SKM-1 (cell line): ENCODE measurements at regions not wholly inside any gene's neighbourhood (a gene's known extent, or its start where the extent isn't known, plus 50 kb on each side); places are given as distances from the start of the nearest gene placed in this dataset.

Experiments used
- DNase-seq: peaks from one replicate; lab custom pipeline; 2025; ENCODE audit not compliant: unreplicated experiment; lab: John Stamatoyannopoulos, UW

DNA sequence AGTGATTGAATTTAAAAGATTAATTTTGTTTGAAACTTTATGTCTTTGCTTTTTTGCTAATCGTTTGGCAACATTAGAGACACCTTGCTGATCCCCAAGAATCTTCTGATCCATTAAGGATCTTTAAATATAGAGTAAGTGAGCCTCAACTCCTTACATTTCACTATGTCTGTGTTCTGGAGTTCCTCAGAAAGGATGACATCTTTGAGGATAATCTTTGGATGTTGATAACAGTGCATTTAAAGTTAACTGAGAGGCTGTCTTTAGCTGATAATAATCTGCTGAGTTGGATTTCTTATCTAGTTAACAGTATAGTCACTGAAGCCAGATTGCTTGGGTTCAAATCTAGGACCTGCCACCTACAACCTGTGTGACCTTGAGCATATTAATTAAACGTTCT is 221.6 kb upstream of the EMCN start:
- no peak for DNase-seq

DNA sequence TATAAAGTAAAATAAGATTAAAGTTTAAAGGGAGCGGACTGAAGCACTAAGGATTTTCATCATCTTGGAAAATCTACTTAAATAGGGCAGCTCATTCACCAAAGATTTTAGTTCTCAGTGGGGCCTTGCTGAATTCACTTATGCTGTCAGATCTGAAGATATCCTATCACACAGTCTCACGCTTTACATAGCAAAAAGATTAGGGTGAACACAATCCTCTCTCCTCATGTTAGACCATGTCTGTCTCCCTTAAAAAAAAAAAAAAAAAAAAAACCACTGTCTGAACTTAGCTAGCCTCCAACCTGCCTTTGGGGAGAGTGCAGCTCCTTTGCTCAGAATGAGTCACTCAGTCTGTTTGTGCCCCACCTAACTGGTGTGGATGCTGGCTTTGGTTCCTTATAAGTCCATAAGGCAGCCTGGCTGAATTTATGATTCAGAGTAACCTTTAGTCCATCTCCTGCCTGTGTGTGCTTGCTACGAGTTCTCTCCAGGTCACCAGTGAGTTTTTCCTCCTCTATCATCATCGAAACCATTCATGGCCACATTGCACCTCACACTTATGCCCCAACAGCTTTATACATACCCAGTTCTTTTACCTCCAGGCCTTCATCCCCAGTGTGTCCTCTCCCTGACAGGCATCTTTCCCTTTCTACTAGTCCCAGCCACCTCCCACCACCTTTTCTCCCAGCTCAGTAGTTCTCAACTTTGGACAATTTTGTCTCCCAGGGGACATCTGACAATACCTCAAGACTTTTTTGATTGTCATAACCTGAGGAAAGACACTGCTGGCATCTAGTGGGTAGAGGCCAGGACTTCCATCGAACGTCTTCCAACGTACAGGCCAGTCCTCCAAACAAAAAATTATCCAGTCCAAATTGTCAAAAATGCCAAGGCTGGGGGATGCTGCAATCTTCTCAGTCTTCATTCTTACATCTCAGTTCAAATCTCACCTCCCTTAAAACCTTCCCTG is 220.7 kb upstream of the EMCN start:
- no peak for DNase-seq

DNA sequence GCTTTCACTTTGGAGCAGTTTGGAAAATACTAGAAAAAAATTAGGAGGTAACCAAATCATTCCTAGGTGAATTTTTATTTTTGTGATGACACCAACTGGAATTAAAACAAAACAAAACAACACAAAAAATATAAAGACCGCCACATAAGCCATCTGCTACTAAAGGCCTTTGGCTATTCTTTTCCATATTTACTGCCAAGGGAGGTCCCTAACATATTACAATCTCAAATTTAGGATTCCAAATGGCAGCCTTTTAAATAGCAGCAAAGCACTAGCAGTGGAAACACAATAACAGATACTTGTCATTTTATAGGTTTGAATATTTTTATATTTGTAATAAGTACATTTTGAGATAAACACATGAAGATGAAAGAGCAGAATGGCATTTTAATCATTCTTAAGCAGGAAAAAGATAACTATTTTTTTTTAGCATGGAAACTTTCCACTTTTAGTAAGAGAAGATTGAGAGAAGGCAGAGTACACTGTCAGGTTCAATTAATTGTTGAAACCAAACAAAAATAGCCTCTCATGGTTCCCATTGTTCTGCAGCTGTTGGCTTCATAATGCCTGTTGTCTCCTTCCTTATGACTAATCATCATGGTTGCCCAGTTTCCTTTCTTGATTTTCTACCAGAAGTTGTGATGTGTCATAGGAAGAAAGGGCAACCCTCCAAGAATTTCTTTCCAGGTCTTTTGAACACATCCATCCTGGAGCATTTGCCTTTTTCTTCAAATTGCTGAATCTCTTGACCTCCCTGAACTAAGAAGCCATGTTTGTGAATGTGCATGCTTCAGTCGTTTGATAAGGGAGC is 219.0 kb upstream of the EMCN start:
- no peak for DNase-seq

DNA sequence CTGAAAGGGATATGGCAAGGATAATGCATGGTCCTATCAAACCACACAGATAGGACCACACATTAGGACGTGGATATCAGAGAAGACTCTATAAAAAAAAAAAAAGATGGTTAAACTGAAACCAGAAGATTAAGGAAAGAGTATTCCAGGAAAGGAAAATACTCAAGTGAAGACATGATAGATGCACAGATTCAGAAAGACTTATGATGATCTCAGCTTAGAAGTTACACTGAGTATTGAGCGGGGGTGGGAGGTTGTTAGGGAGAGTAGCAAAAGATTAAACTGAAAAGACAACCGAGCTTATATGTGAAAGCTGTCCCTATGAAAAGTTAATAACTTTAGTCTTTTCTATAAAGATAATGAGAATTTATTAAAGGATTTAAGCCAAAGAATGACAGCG is 211.0 kb upstream of the EMCN start:
- DNase-seq = no peak

DNA sequence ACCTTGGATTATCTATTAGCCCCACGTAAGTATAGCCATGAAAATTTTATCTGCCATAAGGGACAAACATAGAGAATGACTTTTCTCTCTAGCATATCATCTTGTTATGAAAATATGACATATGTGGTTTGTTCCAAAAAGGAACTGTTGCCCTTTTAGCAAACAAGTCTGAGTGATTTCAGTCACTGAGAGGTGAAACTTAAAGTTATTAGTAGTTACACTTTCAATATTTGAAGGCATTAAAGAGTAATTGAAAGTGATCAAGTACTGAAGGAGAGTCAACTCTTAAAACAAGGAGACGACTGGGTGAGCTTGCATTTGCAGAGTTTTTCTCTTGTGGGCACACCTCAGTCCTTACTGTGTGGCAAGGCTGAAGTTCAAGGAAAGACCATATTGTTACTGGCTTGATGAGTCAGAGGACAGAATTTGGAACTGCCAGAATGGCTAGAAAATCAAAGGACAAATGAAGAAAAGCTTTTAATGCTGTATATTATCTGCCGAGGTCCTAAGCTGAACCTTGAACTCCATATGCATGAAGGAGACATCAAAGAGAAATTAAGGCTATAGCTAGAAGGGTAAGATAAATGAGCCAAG is 205.1 kb upstream of the EMCN start:
- DNase-seq = no peak

DNA sequence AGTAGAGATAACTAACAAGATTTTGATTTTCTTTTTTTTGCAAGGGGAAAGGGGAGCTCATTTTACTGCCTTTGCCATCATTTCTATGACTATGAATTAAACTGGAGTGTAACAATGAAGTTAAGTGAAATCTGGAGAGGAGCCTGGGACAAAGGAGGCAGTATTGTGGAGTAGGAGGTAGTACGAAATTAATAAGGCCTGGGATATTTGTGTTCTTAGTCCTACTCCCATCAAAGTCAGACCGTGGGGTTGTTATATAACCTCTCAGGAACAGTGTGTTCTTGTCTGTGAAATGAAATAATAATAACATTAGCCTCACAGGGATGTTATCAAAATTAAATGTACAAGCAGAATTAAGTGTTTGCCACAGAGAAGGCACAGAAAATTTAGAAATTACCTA is 204.3 kb upstream of the EMCN start:
- DNase-seq = no peak

DNA sequence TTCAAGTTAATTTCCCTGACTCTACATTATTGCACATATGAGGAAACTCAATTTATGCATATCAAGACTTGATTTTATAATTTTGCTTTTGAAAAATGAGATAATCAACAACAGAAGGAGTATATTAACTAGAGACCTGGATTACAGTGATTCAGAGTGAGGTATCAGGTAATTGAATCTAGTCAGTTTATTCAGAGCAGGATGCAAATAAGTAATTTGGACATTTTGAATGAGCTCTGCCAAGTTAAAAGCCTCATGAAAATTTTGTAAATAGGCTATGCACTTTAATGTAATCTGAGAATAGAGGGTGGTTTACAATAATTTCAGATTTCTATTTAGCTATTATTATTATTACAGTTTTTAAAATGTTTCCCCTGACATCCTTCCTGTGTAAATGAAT is 203.7 kb upstream of the EMCN start:
- DNase-seq = no peak

DNA sequence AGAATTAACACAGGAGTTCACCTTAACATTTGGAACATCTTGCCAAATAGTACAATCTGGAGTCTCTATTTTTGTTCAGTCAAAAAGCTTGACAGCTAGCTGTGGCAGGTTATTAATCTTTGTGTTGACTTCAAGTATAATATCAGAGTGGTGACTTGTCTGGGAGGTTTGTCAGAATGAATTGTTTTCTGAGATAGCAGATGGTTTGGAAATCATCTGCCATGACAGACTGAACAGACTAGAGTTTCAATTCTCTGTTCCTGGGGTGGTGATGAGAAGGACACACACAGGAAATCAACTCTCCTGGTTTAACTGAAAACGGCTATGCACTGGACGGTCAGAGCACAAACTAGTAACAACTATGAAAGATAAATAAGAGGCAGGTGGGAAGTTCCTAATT is 203.3 kb upstream of the EMCN start:
- DNase-seq = no peak

DNA sequence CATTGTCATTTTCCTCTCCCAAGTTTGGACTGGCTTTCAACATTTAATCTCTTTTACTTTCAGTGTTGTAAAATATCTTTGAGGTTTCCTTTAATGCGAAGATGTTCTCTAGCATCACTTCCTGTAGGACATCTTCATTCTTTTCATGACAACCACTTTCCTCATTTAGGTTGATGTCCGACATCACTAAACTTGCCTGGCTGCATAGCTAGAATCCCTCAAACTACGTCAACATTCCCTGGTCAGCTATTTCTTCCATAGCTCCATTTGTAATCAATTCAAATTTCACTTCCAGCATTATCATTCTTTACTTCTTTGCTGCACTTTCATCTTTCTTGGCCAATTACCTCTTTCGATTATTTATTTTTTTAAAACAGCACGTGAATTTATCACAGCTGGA is 198.6 kb upstream of the EMCN start:
- DNase-seq = no peak

DNA sequence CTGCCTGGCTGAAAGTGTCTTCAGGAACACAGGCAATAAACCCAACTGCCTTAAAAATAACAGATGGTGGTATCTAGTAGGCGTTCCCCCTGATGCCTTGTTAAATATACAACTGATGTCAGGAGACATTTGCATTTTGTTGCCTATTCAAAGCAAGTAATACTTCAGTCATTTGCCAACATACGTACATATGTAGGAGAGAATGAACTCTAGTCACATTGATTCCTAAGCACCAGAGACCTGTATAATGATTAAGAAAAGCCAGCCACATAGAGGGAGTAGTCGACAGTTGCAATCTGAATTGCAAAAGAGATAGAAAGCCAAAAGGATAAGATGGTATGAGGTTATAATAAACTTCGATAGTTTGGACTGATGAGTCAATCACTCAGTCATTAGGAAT is 191.0 kb upstream of the EMCN start:
- DNase-seq = no peak

DNA sequence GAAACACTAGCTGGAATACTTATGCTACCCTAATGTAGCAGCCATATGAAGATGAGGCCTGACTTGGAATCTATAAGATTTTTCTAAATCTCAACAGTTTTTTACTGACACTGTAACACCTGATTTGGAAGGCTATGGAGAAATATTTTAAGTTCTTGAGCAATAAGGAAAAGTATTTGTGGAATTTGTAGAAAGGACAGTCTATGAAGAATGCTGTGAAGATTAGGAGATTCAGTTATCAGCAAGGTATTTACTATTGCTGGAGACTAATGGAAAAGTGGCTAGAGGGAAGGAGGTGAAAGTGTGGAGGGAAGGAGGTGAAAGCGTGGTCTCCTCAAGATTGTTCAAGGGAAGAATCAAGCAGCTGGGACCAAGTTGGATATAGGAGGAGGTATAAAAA is 190.0 kb upstream of the EMCN start:
- DNase-seq = no peak

DNA sequence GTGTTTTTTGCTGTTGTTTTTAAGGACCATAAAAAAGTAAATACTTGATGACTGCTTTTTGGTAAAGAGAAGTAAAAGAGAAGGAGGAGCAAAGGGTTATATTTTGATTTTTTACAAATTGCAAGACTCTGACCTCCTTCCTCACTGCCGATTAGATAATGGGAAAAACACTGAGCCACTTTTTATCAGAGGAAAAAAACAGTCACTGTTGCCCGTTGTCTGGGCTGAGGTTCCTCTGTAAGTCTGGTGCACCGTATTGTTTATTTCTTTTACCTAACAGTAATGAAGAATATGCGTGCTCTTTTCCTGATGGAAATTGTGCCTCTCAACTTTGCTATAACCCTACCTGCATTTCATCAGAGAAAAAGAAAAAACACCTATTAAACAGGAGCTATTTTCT is 178.7 kb upstream of the EMCN start:
- DNase-seq = no peak

DNA sequence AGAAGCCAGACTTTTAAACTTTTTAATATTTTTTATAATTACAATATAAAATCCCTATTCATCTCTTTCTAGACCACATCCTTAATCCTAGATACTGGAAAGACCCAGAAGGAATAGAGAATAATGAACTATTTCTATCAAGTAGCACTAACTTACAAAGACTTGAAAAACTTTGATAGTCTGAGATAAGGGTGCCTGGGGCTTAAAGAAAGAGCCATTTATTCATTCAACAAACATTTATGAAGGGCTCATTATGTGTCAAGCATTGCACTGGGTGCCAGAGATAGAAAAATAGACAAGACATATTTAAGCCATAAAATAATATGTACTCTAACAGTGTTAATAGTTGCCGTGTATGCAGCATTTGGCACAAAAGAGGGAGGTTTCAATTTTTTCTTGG is 178.0 kb upstream of the EMCN start:
- DNase-seq = no peak

DNA sequence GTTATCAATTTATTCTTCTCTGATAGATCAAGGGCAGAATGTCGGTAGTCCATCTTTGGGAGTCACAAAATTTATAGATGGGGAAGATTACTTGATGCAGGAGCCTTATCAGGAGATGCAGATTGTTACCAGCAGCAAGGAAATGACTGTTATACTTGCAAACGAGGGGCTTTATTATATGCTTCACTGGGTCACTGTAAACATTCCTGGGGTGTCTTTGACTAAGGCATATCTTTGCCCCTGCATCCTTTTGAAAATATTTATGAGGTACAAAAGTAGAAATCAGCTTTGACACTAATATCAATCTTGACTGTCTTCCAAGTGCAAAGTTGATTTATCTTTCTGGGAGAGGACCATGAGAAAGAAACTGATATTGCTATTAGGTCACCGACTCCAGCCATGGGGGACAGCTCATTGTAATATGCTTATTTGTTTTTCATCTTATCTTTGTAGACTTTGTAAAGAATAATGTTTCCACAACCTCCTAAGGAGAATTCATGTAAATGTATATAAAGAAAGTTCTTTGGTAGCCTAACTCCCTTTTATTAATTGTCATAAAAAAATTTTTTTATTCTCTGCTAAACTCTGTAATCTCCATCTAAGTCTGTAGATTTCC is 177.3 kb upstream of the EMCN start:
- DNase-seq = no peak

DNA sequence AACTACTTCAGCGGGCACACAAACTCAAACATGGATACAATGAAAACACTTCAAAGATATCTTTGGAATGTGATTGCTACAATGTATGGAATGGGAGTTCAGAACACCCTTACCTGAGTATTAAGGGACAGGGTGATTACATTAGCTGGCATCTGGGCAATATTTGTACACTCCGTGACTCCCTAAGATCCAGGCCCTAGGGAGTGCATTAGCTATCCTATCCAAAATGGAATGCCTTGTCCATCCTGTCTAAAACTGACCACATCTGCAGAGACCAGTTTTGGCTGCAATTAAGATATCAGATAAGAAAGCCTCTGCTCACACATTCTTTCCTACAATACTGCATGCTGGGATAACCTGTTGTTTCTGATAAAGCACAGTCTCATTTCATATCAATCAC is 176.6 kb upstream of the EMCN start:
- no peak for DNase-seq

DNA sequence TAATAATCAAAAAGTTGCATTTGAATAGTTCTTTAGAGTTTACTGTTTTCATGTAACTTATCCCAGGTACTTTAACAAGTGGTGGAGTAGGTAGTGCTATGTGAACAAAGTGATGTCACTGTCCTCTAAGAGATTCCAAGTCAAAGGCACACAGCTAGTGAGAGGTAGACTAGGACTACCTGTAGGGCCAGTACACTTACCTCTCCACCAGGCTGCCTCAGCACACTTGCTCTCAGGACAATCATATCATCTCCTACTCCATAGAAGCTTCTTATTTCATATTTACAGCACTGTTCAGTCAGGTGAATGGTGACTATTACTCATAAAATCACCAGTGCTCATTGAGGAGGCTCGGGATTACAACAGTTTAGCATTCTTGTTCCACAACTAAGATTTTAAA is 173.0 kb upstream of the EMCN start:
- DNase-seq = no peak

DNA sequence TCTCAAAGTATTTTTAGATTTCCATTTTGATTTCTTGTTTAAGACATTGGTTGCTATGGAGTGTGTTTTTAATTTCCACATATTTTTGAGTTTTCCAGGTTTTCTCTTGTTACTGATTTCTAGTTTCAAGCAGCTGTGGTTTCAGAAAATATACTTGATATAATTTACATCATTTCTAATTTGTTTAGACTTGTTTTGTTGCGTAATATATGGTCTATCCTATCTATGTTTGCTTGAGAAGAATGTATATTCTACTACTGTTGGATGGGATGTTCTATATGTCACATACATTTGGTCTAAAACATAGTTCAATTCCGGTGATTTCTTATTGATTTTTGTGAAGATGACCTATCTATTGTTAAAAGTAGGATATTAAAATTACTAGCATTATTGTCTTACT is 170.5 kb upstream of the EMCN start:
- no peak for DNase-seq

DNA sequence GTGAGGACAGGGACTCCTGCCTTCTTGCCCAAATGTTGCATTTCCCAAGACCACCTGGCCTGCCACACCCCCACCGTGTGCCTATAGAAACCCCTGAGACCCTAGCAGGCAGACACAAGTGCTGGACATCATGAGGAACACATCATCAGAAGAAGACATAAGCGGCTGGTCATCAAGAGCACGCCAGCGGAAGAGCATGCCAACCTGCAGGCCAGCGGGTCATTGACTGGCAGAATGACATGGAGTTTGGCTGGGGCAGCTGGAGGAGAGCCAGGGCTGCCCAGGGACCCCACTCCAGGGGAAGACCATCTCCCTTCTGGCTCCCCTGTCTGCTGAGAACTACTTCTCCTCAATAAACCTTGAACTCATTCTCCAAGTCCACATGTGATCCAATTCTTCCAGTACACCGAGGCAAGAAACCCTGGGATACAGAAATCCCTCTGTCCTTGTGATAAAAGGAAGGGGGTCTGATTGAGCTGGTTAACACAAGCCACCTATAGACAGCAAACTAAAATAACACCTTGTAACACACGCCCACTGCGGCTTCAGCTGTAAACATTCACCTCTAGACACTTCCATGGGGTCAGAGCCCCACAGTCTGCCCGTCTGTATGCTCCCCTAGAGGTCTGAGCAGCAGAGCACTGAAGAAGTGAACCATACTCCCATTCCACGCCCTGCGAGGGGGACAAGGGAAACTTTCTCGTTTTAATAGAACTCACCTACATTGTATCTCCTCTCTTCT is 164.8 kb upstream of the EMCN start:
- no peak for DNase-seq

DNA sequence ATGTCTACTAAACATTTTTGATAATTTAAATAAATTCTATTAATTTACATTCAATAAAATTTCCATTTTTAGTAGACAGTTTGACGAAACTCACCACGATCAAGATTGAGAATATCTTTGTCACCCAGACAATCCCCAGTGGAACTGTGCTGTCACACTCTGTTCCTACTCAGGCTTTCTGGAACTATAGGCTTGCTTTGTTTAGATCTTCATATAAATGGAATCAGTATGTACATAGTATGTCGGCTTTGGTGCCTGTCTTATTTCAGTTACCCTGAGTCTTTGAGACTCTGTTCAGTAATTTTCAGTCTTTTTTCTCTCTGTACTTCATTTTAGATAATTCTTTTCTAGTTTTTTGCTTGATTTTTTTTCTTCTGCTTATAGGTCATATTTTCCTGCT is 163.5 kb upstream of the EMCN start:
- DNase-seq = no peak

DNA sequence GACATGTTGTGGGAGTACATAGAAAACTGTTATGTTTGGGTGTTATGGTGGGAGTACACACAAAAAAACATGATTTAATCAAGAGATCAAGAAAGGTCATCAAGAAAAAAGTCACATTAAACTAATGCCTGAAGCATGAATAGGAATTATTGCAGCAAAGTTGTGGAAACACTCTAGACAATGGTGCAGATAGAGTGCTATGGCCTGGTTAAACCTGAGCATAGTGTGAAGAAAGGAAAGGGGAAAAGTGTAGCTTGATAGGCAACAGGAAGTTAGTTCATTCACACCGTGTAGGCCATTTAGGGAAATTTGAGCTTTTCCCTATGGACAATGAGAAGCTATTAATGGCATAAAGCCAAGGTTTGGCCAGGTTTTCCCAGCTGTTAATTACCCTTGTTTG is 162.1 kb upstream of the EMCN start:
- DNase-seq = no peak

DNA sequence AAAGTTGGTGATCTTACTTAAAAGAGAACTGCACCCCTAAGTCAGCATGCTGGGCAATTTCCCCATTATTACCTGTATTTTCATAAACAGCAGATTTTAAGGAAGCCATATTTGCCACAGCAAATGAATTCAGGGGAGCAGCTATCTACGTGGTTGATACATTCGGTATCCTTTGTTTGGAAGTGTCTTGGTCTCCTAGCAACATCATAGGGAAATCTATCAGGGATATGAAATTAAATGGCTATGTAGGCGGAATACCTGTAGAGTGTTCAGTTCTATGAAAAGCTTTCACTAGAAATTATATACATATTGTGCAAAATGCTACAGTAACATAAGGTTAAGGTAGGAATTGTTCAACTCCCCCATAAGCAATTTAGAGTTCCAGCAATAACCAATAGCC is 157.2 kb upstream of the EMCN start:
- DNase-seq = no peak
